GM12892 (cell line): ENCODE measurements at regions not wholly inside any gene's neighbourhood (a gene's known extent, or its start where the extent isn't known, plus 50 kb on each side); places are given as distances from the start of the nearest gene placed in this dataset.

Source experiments
- POLR2A ChIP-seq: IDR thresholded peaks from 2 replicates; pipeline ENCODE4 v1.6.1; 2011; ENCODE audit warnings: low read depth, low read length, control low read depth
- POLR2AphosphoS5 ChIP-seq: IDR thresholded peaks from 2 replicates; pipeline ENCODE4 v1.6.1; 2011; ENCODE audit warnings: low read depth, low read length, control low read depth
- TAF1 ChIP-seq: IDR thresholded peaks from 2 replicates; pipeline ENCODE4 v1.6.1; 2011; ENCODE audit warnings: low read depth, mild to moderate bottlenecking, control low read depth, low read length, borderline replicate concordance

- TF ChIP-seq POLR2A (no peak), POLR2AphosphoS5 (no peak), TAF1 (no peak)
Measured at GRCh38 chr12:34348064-34348463, 325.8 kb downstream of the ALG10 start.
